ENCODE measurements at regions not wholly inside any gene's neighbourhood (a gene's known extent, or its start where the extent isn't known, plus 50 kb on each side); places are given as distances from the start of the nearest gene placed in this dataset.

DNA sequence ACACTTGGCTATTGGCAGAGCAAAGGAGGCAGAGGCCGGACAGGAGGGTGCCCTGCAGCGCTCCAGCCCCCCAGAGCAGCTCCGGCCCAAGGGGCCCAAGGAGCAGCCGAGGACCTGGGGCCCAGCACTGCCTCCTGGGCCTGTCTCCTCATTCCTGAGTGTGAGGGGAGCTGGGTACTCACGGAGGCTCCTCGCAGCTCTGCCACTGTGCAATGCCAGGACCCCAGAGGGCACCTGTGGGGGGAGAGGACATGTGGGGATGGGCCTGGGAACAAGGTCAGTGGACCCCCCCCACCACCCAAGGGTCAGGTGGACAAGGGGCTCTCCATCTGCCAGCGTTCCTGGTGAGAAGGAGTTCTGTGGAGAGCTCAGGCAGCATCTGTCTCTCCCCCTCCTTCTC is 192.6 kb upstream of the PPP1R26 start:
- Histone ChIP-seq H3K9me3 (no peaks in the 10 kb centered on the region), H3K4me1 (no peaks in the 10 kb centered on the region), H3K27ac (no peak overlapping the region), H3K4me3 (no peak overlapping the region), H3K27me3 (no peaks in the 10 kb centered on the region), H3K36me3 (ENCODE audit: low read depth, missing control alignments) (no peaks in the 10 kb centered on the region)
- no peak for DNase-seq
- intact Hi-C loops (cut with DNase I; ENCODE audit: low total_unique reads): no loop called here
- 72 to 84% methylated on average over 5 to 7 of the region's 7 CpGs for WGBS, 2 donors
- TF ChIP-seq POLR2A (IDR thresholded peaks at IDR 0.05): no peak
- TF ChIP-seq CTCF (IDR thresholded peaks at IDR 0.05): no peak

GRCh38 chr9:135287627-135288026 is 192.0 kb upstream of the PPP1R26 start:
- WGBS, 2 donors: 74 to 82% methylated on average over 16 of the region's 16 CpGs

GRCh38 chr9:135288054-135288453 is 191.5 kb upstream of the PPP1R26 start:
- H3K27me3 ChIP-seq: no peaks in the 10 kb centered on the region

More at GRCh38 chr9:135287627-135288026, 192.0 kb upstream of the PPP1R26 start:
- Histone ChIP-seq H3K9me3 (no peaks in the 10 kb centered on the region), H3K4me1 (no peaks in the 10 kb centered on the region), H3K4me3 (no peak overlapping the region), H3K27me3 (no peaks in the 10 kb centered on the region), H3K36me3 (ENCODE audit: low read depth, missing control alignments) (no peaks in the 10 kb centered on the region), H3K27ac (no peak overlapping the region)
- intact Hi-C loops (cut with DNase I; ENCODE audit: low total_unique reads): no loop called here
- TF ChIP-seq CTCF (IDR thresholded peaks at IDR 0.05): no peak
- no peak for TF ChIP-seq POLR2A (IDR thresholded peaks at IDR 0.05)
- DNase-seq: no peak

GRCh38 chr9:135289081-135289491 is 190.5 kb upstream of the PPP1R26 start:
- H3K27me3 ChIP-seq: no peaks in the 10 kb centered on the region
- no peak overlapping the region for H3K27ac ChIP-seq
- TF ChIP-seq CTCF (IDR thresholded peaks at IDR 0.05) (no peak), POLR2A (IDR thresholded peaks at IDR 0.05) (no peak)
- no peaks in the 10 kb centered on the region for H3K9me3 ChIP-seq
- H3K4me1 ChIP-seq: no peaks in the 10 kb centered on the region
- H3K4me3 ChIP-seq: no peak overlapping the region
- intact Hi-C loops (cut with DNase I; ENCODE audit: low total_unique reads): no loop called here
- DNase-seq: no peak
- no peaks in the 10 kb centered on the region for H3K36me3 ChIP-seq (ENCODE audit: low read depth, missing control alignments)
- WGBS, 2 donors: 61 to 83% methylated on average over 17 of the region's 17 CpGs

More at GRCh38 chr9:135288054-135288453, 191.5 kb upstream of the PPP1R26 start:
- Histone ChIP-seq H3K27ac (no peak overlapping the region), H3K9me3 (no peaks in the 10 kb centered on the region), H3K4me3 (no peak overlapping the region), H3K36me3 (ENCODE audit: low read depth, missing control alignments) (no peaks in the 10 kb centered on the region), H3K4me1 (no peaks in the 10 kb centered on the region)
- DNase-seq: no peak
- WGBS, 2 donors: 89% methylated on average over 20 to 23 of the region's 24 CpGs
- intact Hi-C loops (cut with DNase I; ENCODE audit: low total_unique reads): no loop called here
- TF ChIP-seq CTCF (IDR thresholded peaks at IDR 0.05) (no peak), POLR2A (IDR thresholded peaks at IDR 0.05) (no peak)

DNA sequence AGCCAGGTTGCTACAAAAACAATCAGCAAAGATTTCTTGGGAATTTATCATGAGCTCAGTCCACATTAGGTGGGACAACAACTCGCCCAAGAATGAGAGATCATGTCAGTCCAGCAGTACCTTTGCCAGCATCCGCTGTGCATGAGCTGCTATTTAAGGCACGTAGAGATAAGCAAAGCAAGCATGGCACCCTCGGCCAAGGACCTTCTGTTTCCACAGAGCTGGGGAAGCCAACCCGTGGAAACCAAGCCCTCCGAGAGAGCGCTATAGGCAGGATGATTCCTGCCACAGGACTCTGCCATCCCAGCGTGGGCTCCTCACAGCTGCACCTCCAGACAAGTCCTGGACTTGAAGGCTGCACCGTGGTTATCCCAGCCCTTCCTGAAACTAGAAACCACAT is 189.5 kb upstream of the PPP1R26 start:
- Histone ChIP-seq H3K4me1 (no peaks in the 10 kb centered on the region), H3K36me3 (ENCODE audit: low read depth, missing control alignments) (no peaks in the 10 kb centered on the region), H3K27ac (no peak overlapping the region), H3K4me3 (no peak overlapping the region), H3K27me3 (no peaks in the 10 kb centered on the region), H3K9me3 (no peaks in the 10 kb centered on the region)
- 49 to 64% methylated on average over 5 to 9 of the region's 9 CpGs for WGBS, 2 donors
- no peak for DNase-seq
- intact Hi-C loops (cut with DNase I; ENCODE audit: low total_unique reads): no loop called here
- TF ChIP-seq POLR2A (IDR thresholded peaks at IDR 0.05) (no peak), CTCF (IDR thresholded peaks at IDR 0.05) (no peak)
